DOHH2 (cell line): ENCODE measurements at regions not wholly inside any gene's neighbourhood (a gene's known extent, or its start where the extent isn't known, plus 50 kb on each side); places are given as distances from the start of the nearest gene placed in this dataset.

Experiments
- H3F3A ChIP-seq: fragments of 200-600 bp; sonication (generic), shearing (Covaris generic); 2 replicates; pipeline ENCODE4 v1.6.0; 2016; ENCODE audit warnings: antibody characterized with exemption, mild to moderate bottlenecking; ENCODE audit not compliant: control insufficient read depth, insufficient read depth
- H3K27ac ChIP-seq: fragments of 200-600 bp; sonication (generic); 2 replicates; pipeline ENCODE4 v1.5.1; 2014; ENCODE audit warnings: low read depth, mild to moderate bottlenecking, low read length, moderate library complexity
- H3K27me3 ChIP-seq: fragments of 200-600 bp; sonication (generic); 2 replicates; pipeline ENCODE4 v1.6.1; 2014; ENCODE audit warnings: mild to moderate bottlenecking, low read length, mixed read lengths; ENCODE audit not compliant: control insufficient read depth
- H3K36me3 ChIP-seq: fragments of 200-600 bp; sonication (generic); 2 replicates; pipeline ENCODE4 v1.6.1; 2014; ENCODE audit warnings: mild to moderate bottlenecking, low read length, moderate library complexity, mixed read lengths; ENCODE audit not compliant: control insufficient read depth
- H3K4me1 ChIP-seq: fragments of 200-600 bp; sonication (generic); 2 replicates; pipeline ENCODE4 v1.6.1; 2014; ENCODE audit warnings: mild to moderate bottlenecking, low read length, mixed read lengths; ENCODE audit not compliant: control insufficient read depth
- H3K4me2 ChIP-seq: fragments of 200-600 bp; sonication (generic); 2 replicates; pipeline ENCODE4 v1.6.0; 2014; ENCODE audit warnings: mild to moderate bottlenecking, low read length, moderate library complexity
- H3K4me3 ChIP-seq: fragments of 200-600 bp; sonication (generic); 2 replicates; pipeline ENCODE4 v1.5.1; 2014; ENCODE audit warnings: mild to moderate bottlenecking, low read length, mixed read lengths
- H3K79me2 ChIP-seq: fragments of 200-600 bp; sonication (generic); 2 replicates; pipeline ENCODE4 v1.6.1; 2014; ENCODE audit warnings: mild to moderate bottlenecking, low read length, mixed read lengths; ENCODE audit not compliant: control insufficient read depth
- H3K9me2 ChIP-seq: fragments of 200-600 bp; sonication (generic); replicated peaks from 2 replicates; pipeline ENCODE4 v1.6.1; 2014; ENCODE audit warnings: mild to moderate bottlenecking, low read length, mixed read lengths; ENCODE audit not compliant: control insufficient read depth
- H3K9me3 ChIP-seq: fragments of 200-600 bp; sonication (generic); 2 replicates; pipeline ENCODE4 v1.6.1; 2014; ENCODE audit warnings: antibody characterized with exemption, low read length, mixed read lengths; ENCODE audit not compliant: control insufficient read depth, insufficient read depth
- H4K20me1 ChIP-seq: fragments of 200-600 bp; sonication (generic); 2 replicates; pipeline ENCODE4 v1.6.0; 2014; ENCODE audit warnings: low read depth, mild to moderate bottlenecking, antibody characterized with exemption, low read length, moderate library complexity; ENCODE audit not compliant: control insufficient read depth, insufficient read depth
- CTCF ChIP-seq: fragments of 200-600 bp; sonication (generic); IDR thresholded peaks from one replicate; pipeline ENCODE4 v1.5.1; 2014; ENCODE audit warnings: antibody characterized with exemption, mild to moderate bottlenecking, low read depth, low read length; ENCODE audit not compliant: poor library complexity, severe bottlenecking
- EZH2phosphoT487 ChIP-seq: fragments of 200-600 bp; sonication (generic); IDR thresholded peaks from 2 replicates; pipeline ENCODE4 v1.6.1; 2017; ENCODE audit warnings: borderline replicate concordance, mild to moderate bottlenecking, antibody characterized with exemption, low read length, moderate library complexity, mixed read lengths

GRCh38 chr21:32132881-32133280 is 146.0 kb downstream of the MIS18A start:
- Histone ChIP-seq H3K9me2 (no peaks in the 10 kb centered on the region), H3K4me3 (no peak overlapping the region), H3K36me3 (no peaks in the 10 kb centered on the region), H4K20me1 (no peaks in the 10 kb centered on the region), H3K4me1 (peaks cover 26% of the 10 kb centered on the region), H3K4me2 (no peak overlapping the region), H3K9me3 (no peaks in the 10 kb centered on the region), H3K27me3 (peaks cover 8% of the 10 kb centered on the region), H3K79me2 (no peaks in the 10 kb centered on the region), H3K27ac (no peak overlapping the region), H3F3A (no peaks in the 10 kb centered on the region)
- TF ChIP-seq EZH2phosphoT487, result no peak
- no peak for TF ChIP-seq CTCF

- H4K20me1 ChIP-seq, result no peaks in the 10 kb centered on the region
- no peak overlapping the region for H3K27ac ChIP-seq
- no peaks in the 10 kb centered on the region for H3K9me3 ChIP-seq
- H3F3A ChIP-seq, result no peaks in the 10 kb centered on the region
- H3K9me2 ChIP-seq, result no peaks in the 10 kb centered on the region
- peaks cover 21% of the 10 kb centered on the region for H3K4me1 ChIP-seq
- H3K27me3 ChIP-seq, result peaks cover 8% of the 10 kb centered on the region
- H3K79me2 ChIP-seq, result no peaks in the 10 kb centered on the region
- H3K4me3 ChIP-seq, result no peak overlapping the region
- H3K36me3 ChIP-seq, result no peaks in the 10 kb centered on the region
- TF ChIP-seq EZH2phosphoT487 (no peak), CTCF (no peak)
- H3K4me2 ChIP-seq, result no peak overlapping the region
Measured at GRCh38 chr21:32132409-32132808, 146.4 kb downstream of the MIS18A start.

GRCh38 chr21:32131960-32132359 is 146.9 kb downstream of the MIS18A start:
- no peaks in the 10 kb centered on the region for H3K9me3 ChIP-seq
- peaks cover 17% of the 10 kb centered on the region for H3K4me1 ChIP-seq
- no peaks in the 10 kb centered on the region for H3K9me2 ChIP-seq
- TF ChIP-seq EZH2phosphoT487 (no peak), CTCF (no peak)
- no peak overlapping the region for H3K4me3 ChIP-seq
- peaks cover 8% of the 10 kb centered on the region for H3K27me3 ChIP-seq
- no peaks in the 10 kb centered on the region for H4K20me1 ChIP-seq
- no peaks in the 10 kb centered on the region for H3F3A ChIP-seq
- no peaks in the 10 kb centered on the region for H3K36me3 ChIP-seq
- no peak overlapping the region for H3K27ac ChIP-seq
- no peaks in the 10 kb centered on the region for H3K79me2 ChIP-seq
- H3K4me2 ChIP-seq, result no peak overlapping the region

GRCh38 chr21:32131164-32131563 is 147.7 kb downstream of the MIS18A start:
- Histone ChIP-seq H3K27me3 (peaks cover 8% of the 10 kb centered on the region), H3K4me3 (no peak overlapping the region), H3F3A (no peaks in the 10 kb centered on the region), H3K36me3 (no peaks in the 10 kb centered on the region), H3K27ac (no peak overlapping the region), H3K79me2 (no peaks in the 10 kb centered on the region), H3K9me3 (no peaks in the 10 kb centered on the region), H3K4me2 (no peak overlapping the region), H3K4me1 (peaks cover 9% of the 10 kb centered on the region), H4K20me1 (no peaks in the 10 kb centered on the region), H3K9me2 (no peaks in the 10 kb centered on the region)
- TF ChIP-seq EZH2phosphoT487, result no peak
- no peak for TF ChIP-seq CTCF
